ENCODE measurements at regions not wholly inside any gene's neighbourhood (a gene's known extent, or its start where the extent isn't known, plus 50 kb on each side); places are given as distances from the start of the nearest gene placed in this dataset.

DNA sequence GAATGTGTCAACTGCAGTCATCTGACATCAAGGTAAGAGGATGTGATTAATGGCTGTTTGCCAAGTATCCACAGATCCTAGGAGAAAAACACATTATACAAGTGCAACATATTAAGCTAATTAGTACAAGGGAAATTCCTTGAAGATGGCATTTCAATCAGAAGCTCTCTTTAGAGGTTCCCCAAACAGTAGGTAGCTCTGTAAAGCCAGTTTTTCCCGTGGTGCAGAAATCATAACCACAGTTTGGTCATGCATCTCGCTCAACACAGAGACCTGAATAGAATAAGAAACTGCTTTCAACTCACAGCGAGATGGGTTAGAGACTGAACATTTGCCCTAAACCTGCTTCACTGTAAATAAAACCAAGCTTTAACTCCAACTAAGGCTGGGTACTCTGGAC is 230.5 kb upstream of the CAMK1G start:
- in situ Hi-C loops (cut with HindIII; ENCODE audit: low pct_unique_long_range_greater_than_20kb, low sequenced_read_pairs), result no loop called here
- H3K4me1 ChIP-seq (ENCODE audit: control insufficient read depth, insufficient read depth, low read length), result no peaks in the 10 kb centered on the region
- ATAC-seq (no peak), DNase-seq (ENCODE audit: low read depth, low spot score) (no peak)
- TF ChIP-seq, protein P1, sequence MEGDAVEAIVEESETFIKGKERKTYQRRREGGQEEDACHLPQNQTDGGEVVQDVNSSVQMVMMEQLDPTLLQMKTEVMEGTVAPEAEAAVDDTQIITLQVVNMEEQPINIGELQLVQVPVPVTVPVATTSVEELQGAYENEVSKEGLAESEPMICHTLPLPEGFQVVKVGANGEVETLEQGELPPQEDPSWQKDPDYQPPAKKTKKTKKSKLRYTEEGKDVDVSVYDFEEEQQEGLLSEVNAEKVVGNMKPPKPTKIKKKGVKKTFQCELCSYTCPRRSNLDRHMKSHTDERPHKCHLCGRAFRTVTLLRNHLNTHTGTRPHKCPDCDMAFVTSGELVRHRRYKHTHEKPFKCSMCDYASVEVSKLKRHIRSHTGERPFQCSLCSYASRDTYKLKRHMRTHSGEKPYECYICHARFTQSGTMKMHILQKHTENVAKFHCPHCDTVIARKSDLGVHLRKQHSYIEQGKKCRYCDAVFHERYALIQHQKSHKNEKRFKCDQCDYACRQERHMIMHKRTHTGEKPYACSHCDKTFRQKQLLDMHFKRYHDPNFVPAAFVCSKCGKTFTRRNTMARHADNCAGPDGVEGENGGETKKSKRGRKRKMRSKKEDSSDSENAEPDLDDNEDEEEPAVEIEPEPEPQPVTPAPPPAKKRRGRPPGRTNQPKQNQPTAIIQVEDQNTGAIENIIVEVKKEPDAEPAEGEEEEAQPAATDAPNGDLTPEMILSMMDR (IDR thresholded peaks at IDR 0.05), result no peak
- TF ChIP-seq, protein P2, sequence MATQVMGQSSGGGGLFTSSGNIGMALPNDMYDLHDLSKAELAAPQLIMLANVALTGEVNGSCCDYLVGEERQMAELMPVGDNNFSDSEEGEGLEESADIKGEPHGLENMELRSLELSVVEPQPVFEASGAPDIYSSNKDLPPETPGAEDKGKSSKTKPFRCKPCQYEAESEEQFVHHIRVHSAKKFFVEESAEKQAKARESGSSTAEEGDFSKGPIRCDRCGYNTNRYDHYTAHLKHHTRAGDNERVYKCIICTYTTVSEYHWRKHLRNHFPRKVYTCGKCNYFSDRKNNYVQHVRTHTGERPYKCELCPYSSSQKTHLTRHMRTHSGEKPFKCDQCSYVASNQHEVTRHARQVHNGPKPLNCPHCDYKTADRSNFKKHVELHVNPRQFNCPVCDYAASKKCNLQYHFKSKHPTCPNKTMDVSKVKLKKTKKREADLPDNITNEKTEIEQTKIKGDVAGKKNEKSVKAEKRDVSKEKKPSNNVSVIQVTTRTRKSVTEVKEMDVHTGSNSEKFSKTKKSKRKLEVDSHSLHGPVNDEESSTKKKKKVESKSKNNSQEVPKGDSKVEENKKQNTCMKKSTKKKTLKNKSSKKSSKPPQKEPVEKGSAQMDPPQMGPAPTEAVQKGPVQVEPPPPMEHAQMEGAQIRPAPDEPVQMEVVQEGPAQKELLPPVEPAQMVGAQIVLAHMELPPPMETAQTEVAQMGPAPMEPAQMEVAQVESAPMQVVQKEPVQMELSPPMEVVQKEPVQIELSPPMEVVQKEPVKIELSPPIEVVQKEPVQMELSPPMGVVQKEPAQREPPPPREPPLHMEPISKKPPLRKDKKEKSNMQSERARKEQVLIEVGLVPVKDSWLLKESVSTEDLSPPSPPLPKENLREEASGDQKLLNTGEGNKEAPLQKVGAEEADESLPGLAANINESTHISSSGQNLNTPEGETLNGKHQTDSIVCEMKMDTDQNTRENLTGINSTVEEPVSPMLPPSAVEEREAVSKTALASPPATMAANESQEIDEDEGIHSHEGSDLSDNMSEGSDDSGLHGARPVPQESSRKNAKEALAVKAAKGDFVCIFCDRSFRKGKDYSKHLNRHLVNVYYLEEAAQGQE (IDR thresholded peaks at IDR 0.05; ENCODE audit: insufficient read depth in 1 of 2, low read depth in 2 of 2, low read length in 1 of 2), result no peak
- TF ChIP-seq POLR2AphosphoS5 (IDR thresholded peaks at IDR 0.05; ENCODE audit: low read depth, low read length) (no peak), SIN3A (IDR thresholded peaks at IDR 0.05; ENCODE audit: borderline replicate concordance, insufficient read depth, low read depth, low read length) (no peak), TCF7L2 (IDR thresholded peaks at IDR 0.05; ENCODE audit: low read depth, low read length) (no peak)
- CTCF ChIA-PET, result no interaction called here
- intact Hi-C loops (cut with micrococcal nuclease; ENCODE audit: unreplicated experiment), result loop anchor here (5.0 kb wide), 1 partner anchor 214 kb away; no protein-coding TSS in a partner anchor
- no peaks in the 10 kb centered on the region for H3K27me3 ChIP-seq (ENCODE audit: control insufficient read depth, insufficient read depth, low read length)
- POLR2A ChIA-PET, result no interaction called here
- no TSS peak for BruUV-seq (replicated peaks)
- no peak overlapping the region for H3K4me3 ChIP-seq (ENCODE audit: low read depth in 2 of 2, low read length in 2 of 2)
- H3K36me3 ChIP-seq (ENCODE audit: control insufficient read depth, insufficient read depth, low read length), result no peaks in the 10 kb centered on the region
- no peaks in the 10 kb centered on the region for H3K9me3 ChIP-seq (ENCODE audit: control insufficient read depth, insufficient read depth, low read depth, low read length)
- H3K27ac ChIP-seq (ENCODE audit: low read length), result no peak overlapping the region

GRCh38 chr1:209354111-209354839 is 229.2 kb upstream of the CAMK1G start:
- H3K36me3 ChIP-seq (ENCODE audit: control insufficient read depth, insufficient read depth, low read length), result no peaks in the 10 kb centered on the region
- H3K27ac ChIP-seq (ENCODE audit: low read length), result no peak overlapping the region
- ChIA-PET POLR2A (no interaction called here), CTCF (no interaction called here)
- TF ChIP-seq POLR2AphosphoS5 (IDR thresholded peaks at IDR 0.05; ENCODE audit: low read depth, low read length), result no peak
- TF ChIP-seq, protein P1 (IDR thresholded peaks at IDR 0.05), result peak; percentile 86
- TF ChIP-seq, protein P2 (IDR thresholded peaks at IDR 0.05; ENCODE audit: insufficient read depth in 1 of 2, low read depth in 2 of 2, low read length in 1 of 2), result no peak
- BruUV-seq (replicated peaks), result no TSS peak
- H3K27me3 ChIP-seq (ENCODE audit: control insufficient read depth, insufficient read depth, low read length), result no peaks in the 10 kb centered on the region
- H3K4me3 ChIP-seq (ENCODE audit: low read depth in 2 of 2, low read length in 2 of 2), result no peak overlapping the region
- no peaks in the 10 kb centered on the region for H3K9me3 ChIP-seq (ENCODE audit: control insufficient read depth, insufficient read depth, low read depth, low read length)
- ATAC-seq (peak; percentile 99), DNase-seq (ENCODE audit: low read depth, low spot score) (peak; percentile 43)
- intact Hi-C loops (cut with micrococcal nuclease; ENCODE audit: unreplicated experiment), result loop anchor here (5.0 kb wide), 1 partner anchor 213 kb away; no protein-coding TSS in a partner anchor
- no peaks in the 10 kb centered on the region for H3K4me1 ChIP-seq (ENCODE audit: control insufficient read depth, insufficient read depth, low read length)
- in situ Hi-C loops (cut with HindIII; ENCODE audit: low pct_unique_long_range_greater_than_20kb, low sequenced_read_pairs), result no loop called here
